RWPE2 (cell line): ENCODE measurements at regions not wholly inside any gene's neighbourhood (a gene's known extent, or its start where the extent isn't known, plus 50 kb on each side); places are given as distances from the start of the nearest gene placed in this dataset.

Experiments
- ATAC-seq: fragments of 200-7000 bp; cut with Tn5 transposase; 3 replicates; pipeline ENCODE4 v1.9.1; 2021; ENCODE audit warnings: low read depth
- DNase-seq: peaks from one replicate; pipeline ENCODE4 v3.0.0-alpha.2; 2020; ENCODE audit warnings: low spot score
- H3K27ac ChIP-seq: fragments of 450-650 bp; 2 replicates; pipeline ENCODE4 v1.5.1; 2017; ENCODE audit warnings: mild to moderate bottlenecking; ENCODE audit not compliant: poor library complexity, severe bottlenecking
- H3K27me3 ChIP-seq: fragments of 250-450 bp; sonication (Bioruptor Pico); 2 replicates; pipeline ENCODE4 v1.5.1; 2021; ENCODE audit warnings: mild to moderate bottlenecking, moderate library complexity; ENCODE audit not compliant: insufficient read depth, poor library complexity, severe bottlenecking
- H3K36me3 ChIP-seq: fragments of 250-450 bp; sonication (Bioruptor Pico); 2 replicates; pipeline ENCODE4 v1.5.1; 2020; ENCODE audit warnings: low read depth, mild to moderate bottlenecking, moderate library complexity
- H3K4me1 ChIP-seq: fragments of 250-450 bp; sonication (Bioruptor Pico); 2 replicates; pipeline ENCODE4 v1.5.1; 2021; ENCODE audit warnings: mild to moderate bottlenecking, moderate library complexity; ENCODE audit not compliant: insufficient read depth, poor library complexity, severe bottlenecking
- H3K4me3 ChIP-seq: fragments of 250-450 bp; sonication (Bioruptor Pico); 2 replicates; pipeline ENCODE4 v1.5.1; 2021; ENCODE audit warnings: mild to moderate bottlenecking, moderate library complexity; ENCODE audit not compliant: severe bottlenecking
- H3K9me3 ChIP-seq: fragments of 250-450 bp; sonication (Bioruptor Pico); 2 replicates; pipeline ENCODE4 v1.5.1; 2021; ENCODE audit warnings: mild to moderate bottlenecking, moderate library complexity; ENCODE audit not compliant: severe bottlenecking
- CTCF ChIP-seq: fragments of 450-650 bp; IDR thresholded peaks from one replicate; pipeline ENCODE4 v1.5.1; 2017; ENCODE audit warnings: mild to moderate bottlenecking, moderate library complexity; ENCODE audit not compliant: poor library complexity, severe bottlenecking

DNA sequence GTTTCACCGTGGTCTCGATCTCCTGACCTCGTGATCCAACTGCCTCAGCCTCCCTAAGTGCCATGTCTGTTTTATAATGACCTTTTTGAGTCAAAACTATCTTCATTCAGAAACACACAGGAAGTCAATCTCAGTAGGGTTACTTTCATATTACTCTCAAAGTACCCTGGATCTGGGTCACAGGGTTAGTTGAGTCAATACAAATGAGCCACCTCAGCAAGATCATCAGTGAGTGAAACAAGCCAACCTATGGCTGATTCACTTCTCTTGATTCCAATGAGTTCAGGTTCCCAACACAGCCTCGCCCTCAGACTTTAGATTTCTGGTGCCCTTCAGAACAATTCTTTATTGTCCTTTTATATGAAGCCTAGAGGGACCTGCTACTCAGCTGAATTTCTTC lies 76.9 kb downstream of the ZC3H11B start:
- H3K27ac ChIP-seq = no peak overlapping the region
- H3K4me3 ChIP-seq = no peak overlapping the region
- no peaks in the 10 kb centered on the region for H3K4me1 ChIP-seq
- H3K36me3 ChIP-seq = no peaks in the 10 kb centered on the region
- DNase-seq (no peak), ATAC-seq (no peak)
- no peak for TF ChIP-seq CTCF
- H3K27me3 ChIP-seq = no peaks in the 10 kb centered on the region
- H3K9me3 ChIP-seq = no peaks in the 10 kb centered on the region

DNA sequence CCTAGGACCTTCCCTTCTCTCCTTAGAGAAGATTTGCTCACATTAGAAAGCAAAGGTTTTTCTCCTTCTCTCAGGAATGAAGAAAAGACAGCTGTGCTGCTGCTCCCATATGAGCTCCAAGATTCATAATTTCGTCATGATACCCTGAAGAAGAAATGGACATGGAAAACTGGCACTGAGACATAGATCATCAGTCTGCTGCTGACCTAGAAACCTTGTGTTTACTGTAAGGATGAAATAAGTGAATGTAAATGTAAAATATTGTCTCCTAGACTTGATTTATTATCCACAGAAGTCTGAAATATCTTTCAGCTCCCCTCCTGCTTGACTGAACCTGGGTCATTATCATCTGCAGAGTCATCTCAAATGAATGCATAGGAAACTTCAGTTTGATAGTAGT lies 77.9 kb downstream of the ZC3H11B start:
- no peak for ATAC-seq

DNA sequence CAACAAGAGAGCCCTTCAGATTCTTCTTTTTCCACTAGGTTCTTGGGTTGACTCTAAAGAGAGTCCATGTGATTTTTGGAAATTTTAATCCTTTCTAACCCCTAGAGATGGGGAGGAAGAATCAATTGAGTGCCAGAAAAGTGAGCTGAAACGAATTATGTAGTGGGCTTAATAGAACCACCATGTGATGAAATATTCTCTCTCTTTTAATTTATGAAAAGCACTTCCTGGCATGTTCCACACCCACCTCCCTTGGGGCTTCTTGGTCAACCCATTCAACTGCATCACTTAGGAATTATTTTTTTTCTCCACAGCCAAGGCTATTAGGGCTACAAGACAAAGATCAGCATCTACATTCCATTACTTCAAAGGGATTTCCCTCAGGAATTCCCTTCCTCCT lies 79.6 kb downstream of the ZC3H11B start:
- DNase-seq (no peak), ATAC-seq (no peak)
- Histone ChIP-seq H3K4me3 (no peak overlapping the region), H3K4me1 (no peaks in the 10 kb centered on the region), H3K27ac (no peak overlapping the region), H3K9me3 (no peaks in the 10 kb centered on the region), H3K27me3 (no peaks in the 10 kb centered on the region), H3K36me3 (no peaks in the 10 kb centered on the region)
- TF ChIP-seq CTCF = no peak

More for the DNA sequence above, 77.9 kb downstream of the ZC3H11B start:
- no peaks in the 10 kb centered on the region for H3K36me3 ChIP-seq
- DNase-seq = no peak
- no peak overlapping the region for H3K27ac ChIP-seq
- H3K27me3 ChIP-seq = no peaks in the 10 kb centered on the region
- no peak for TF ChIP-seq CTCF
- H3K9me3 ChIP-seq = no peaks in the 10 kb centered on the region
- no peak overlapping the region for H3K4me3 ChIP-seq
- no peaks in the 10 kb centered on the region for H3K4me1 ChIP-seq

DNA sequence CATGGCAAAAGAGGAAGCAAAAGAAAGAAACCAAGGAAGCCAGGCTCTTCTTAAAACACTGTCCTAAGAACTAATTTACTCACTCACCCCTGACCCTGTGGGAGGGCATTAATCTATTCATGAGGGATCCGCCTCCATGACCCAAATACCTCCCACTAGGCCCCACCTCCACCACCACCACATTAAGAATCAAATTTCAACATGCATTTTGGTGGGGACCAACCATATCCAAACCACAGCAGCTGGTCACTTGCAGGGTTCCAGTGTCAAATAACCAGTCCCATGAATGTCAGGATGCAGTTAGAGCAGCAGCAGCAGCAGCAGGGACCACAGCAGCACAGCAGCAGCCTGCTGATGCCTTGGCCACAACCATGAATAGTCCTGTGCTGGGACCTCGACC lies 83.8 kb downstream of the ZC3H11B start:
- Histone ChIP-seq H3K4me1 (no peaks in the 10 kb centered on the region), H3K4me3 (no peak overlapping the region), H3K27ac (no peak overlapping the region), H3K27me3 (no peaks in the 10 kb centered on the region), H3K36me3 (no peaks in the 10 kb centered on the region), H3K9me3 (no peaks in the 10 kb centered on the region)
- DNase-seq (no peak), ATAC-seq (no peak)
- no peak for TF ChIP-seq CTCF

GRCh38 chr1:219528633-219529032 lies 84.3 kb downstream of the ZC3H11B start:
- DNase-seq (no peak), ATAC-seq (no peak)
- Histone ChIP-seq H3K4me1 (no peaks in the 10 kb centered on the region), H3K36me3 (no peaks in the 10 kb centered on the region), H3K4me3 (no peak overlapping the region), H3K9me3 (no peaks in the 10 kb centered on the region), H3K27me3 (no peaks in the 10 kb centered on the region), H3K27ac (no peak overlapping the region)
- no peak for TF ChIP-seq CTCF
